ENCODE measurements at regions not wholly inside any gene's neighbourhood (a gene's known extent, or its start where the extent isn't known, plus 50 kb on each side); places are given as distances from the start of the nearest gene placed in this dataset.

- no peak for TF ChIP-seq CTCF (IDR thresholded peaks at IDR 0.05)
- no peak for TF ChIP-seq POLR2A (IDR thresholded peaks at IDR 0.05)
These were observed 705.0 kb downstream of the KCNT2 start for GRCh38 chr1:195903203-195903602.

Data from thyroid gland (tissue), 4 donors.